Motor neuron (in vitro differentiated cells): ENCODE measurements at regions not wholly inside any gene's neighbourhood (a gene's known extent, or its start where the extent isn't known, plus 50 kb on each side); places are given as distances from the start of the nearest gene placed in this dataset.

Experiments used
- ATAC-seq, 8 experiments: fragments of 200-7000 bp; cut with Tn5 transposase; replicated peaks in 6 of 8; 2 replicates each; pipeline ENCODE4 v1.8.0; 2021; ENCODE audit warnings: mild to moderate bottlenecking in 8 of 8, moderate library complexity in 8 of 8
- H3K27ac ChIP-seq, 2 donors: fragments of 250-450 bp; sonication (Bioruptor Pico); 2 replicates each; pipeline ENCODE4 v1.9.0; 2021; ENCODE audit warnings: antibody characterized with exemption in 2 of 2, mild to moderate bottlenecking in 2 of 2, moderate library complexity in 1 of 2
- H3K4me1 ChIP-seq, 2 donors: fragments of 250-450 bp; sonication (Bioruptor Pico); replicated peaks in 1 of 2; 2 replicates each; pipeline ENCODE4 v1.6.1; 2021; ENCODE audit warnings: antibody characterized with exemption in 2 of 2, mild to moderate bottlenecking in 2 of 2, moderate library complexity in 1 of 2
- H3K4me3 ChIP-seq, 5 donors: fragments of 250-450 bp; sonication (Bioruptor Pico); 2 replicates each; pipeline ENCODE4 v1.9.0; 2021; ENCODE audit warnings: antibody characterized with exemption in 5 of 5, mild to moderate bottlenecking in 5 of 5, moderate library complexity in 4 of 5
- WGBS, 10 experiments: fragments of 450-650 bp; shearing (Covaris generic); methylation state at CpG; one replicate each; pipeline ENCODE4 v1.0.0; 2022; 5-methylcytosine and 5-hydroxymethylcytosine counted together
- in situ Hi-C, 9 experiments: fragments of 400-800 bp; cut with MboI; loops; one replicate each; pipeline ENCODE4 v1.15.0; 2021; ENCODE audit warnings: low sequenced_read_pairs in 9 of 9, low pct_unique_long_range_greater_than_20kb in 2 of 9; ENCODE audit not compliant: unreplicated experiment in 9 of 9

DNA sequence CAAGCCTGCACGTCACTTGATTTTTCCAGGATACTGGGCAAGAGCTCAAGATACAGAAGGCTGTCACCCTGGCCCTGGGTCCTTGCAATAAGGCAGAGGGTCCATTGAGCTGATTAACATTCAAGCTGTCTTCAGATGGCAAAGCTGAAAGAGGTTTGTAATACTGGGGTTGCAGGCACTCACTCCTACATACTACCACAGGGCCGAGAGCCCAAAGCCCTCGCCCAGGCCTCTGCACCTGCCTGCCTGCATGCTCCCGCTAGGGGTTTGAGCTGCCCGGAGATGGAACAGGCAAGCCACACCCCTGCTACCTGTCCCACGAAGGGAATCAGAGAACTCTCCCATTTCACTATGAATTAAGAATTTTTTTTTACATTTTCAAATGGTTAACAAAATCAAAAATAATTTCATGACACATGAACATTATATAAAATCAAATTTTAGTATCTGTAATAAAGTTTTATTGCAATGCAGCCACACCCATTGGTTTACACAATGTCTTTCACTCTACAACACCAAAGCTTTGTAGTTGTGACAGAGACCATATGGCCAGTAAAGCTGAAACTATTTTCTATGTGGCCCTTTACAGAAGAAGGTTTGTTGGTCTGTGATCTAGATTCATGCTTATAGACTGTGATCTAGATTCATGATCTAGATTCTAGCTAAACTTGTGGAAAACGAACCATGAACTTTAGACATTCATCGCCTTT lies 530.4 kb upstream of the IGFBP7 start:
- Histone ChIP-seq H3K27ac (no peak overlapping the region), H3K4me1 (no peaks in the 10 kb centered on the region), H3K4me3 (no peak overlapping the region)
- in situ Hi-C loops, result no loop called here
- WGBS, 10 experiments, result 0 to 93% (median 81%) methylated on average over 1 to 7 of the region's 8 CpGs; no CpG with 5 or more reads in 1 of the 10 experiments
- ATAC-seq, result no peak

DNA sequence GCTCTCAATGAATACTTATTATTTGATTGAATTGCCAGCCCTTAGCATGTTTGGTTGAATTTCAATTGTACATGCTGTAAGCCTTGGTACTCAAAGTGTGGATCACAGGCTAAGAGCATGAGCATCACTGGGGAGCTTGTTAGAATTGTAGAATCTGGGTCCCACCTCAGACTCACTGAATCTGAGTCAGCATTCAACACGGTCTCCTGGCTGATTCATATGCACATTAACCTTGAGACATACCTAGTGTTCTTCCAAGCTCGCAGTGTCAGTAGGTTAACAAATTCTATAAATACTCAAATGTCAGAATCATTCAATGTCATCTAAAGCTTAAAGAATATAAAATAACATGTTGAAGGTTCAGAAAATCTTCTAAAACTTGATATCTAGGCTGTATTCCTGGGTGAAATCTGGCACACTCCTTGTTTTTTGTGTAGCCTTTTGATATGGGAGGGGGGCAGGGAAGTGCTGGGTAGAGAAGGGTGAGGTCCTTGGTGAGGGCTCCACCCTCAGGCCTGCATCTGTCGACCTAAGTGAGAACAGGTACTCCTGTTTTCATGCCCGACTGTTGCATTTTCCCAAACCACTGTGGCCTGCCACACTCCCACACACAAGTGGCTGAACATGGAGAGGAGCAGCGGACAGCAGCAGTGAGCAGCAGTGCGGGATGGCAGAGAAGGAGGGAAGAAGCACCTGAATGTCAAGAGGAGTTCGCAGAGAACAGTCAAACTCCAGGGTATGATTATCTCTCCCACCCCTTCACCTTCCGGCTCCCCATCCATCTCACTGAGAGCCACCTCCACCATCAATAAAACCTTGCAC lies 529.6 kb upstream of the IGFBP7 start:
- H3K4me1 ChIP-seq, result no peaks in the 10 kb centered on the region
- ATAC-seq, result no peak
- H3K4me3 ChIP-seq, result no peak overlapping the region
- 0 to 100% (median 30%) methylated on average over 1 to 5 of the region's 8 CpGs; no CpG with 5 or more reads in 2 of the 10 experiments for WGBS, 10 experiments
- no peak overlapping the region for H3K27ac ChIP-seq
- in situ Hi-C loops, result no loop called here

DNA sequence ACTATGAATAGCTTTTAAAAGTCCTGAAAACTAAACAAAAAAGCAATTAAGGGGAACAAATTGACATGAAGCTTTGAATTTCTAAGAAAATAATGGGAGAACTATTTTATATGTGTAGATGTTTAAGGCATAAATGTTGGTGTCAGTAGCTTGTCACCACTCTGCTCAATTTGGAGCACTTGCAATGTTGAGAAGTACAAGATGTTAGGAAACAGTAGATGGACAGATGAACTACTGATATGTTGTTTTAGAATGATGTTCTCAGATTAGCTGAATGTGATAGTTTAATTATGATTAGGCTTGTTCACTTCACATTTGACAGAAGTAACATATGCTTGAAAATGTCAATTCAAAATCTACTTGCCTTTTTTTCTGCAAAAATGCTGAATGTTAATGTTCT lies 525.7 kb upstream of the IGFBP7 start:
- in situ Hi-C loops, result no loop called here
- H3K27ac ChIP-seq, result no peak overlapping the region

DNA sequence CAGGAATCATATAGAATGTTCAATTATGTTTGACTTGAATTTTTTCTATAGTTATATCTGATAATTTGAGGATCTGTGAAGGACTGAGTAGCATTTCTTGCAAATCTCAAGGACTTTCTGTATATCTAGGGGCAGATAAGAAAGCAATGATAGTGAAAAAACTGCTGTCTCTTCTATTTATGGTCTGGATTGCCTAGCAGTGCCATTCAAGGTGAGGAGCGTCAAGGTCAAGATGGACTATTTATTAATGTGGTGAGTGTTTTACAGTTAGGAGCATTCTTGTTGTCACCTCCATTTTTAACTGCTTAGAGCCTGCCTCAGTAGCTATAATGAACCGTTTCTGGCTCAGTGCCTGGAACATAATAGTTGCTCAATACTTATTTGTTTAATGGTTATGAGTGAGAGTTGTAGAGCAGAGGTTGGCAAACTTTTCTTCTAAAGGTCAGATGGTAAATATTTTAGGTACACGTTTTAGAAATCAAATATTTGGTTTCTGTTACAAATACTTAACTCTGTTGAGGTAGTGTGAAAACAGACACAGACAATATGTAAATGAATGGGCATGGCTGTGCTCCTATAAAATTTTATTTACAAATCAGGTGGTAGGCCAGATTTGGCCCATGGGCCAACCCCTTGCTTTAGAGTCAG lies 523.2 kb upstream of the IGFBP7 start:
- in situ Hi-C loops, result no loop called here
- Histone ChIP-seq H3K4me1 (peaks cover 0 to 7% of the 10 kb centered on the region in 2 donors), H3K27ac (no peak overlapping the region), H3K4me3 (no peak overlapping the region)
- ATAC-seq, result no peak
- 8 to 100% (median 77%) methylated on average over 1 to 3 of the region's 3 CpGs; no CpG with 5 or more reads in 2 of the 10 experiments for WGBS, 10 experiments

More for the DNA sequence above, 525.7 kb upstream of the IGFBP7 start:
- ATAC-seq, result no peak
- peaks cover 0 to 3% of the 10 kb centered on the region in 2 donors for H3K4me1 ChIP-seq
- H3K4me3 ChIP-seq, result no peak overlapping the region

DNA sequence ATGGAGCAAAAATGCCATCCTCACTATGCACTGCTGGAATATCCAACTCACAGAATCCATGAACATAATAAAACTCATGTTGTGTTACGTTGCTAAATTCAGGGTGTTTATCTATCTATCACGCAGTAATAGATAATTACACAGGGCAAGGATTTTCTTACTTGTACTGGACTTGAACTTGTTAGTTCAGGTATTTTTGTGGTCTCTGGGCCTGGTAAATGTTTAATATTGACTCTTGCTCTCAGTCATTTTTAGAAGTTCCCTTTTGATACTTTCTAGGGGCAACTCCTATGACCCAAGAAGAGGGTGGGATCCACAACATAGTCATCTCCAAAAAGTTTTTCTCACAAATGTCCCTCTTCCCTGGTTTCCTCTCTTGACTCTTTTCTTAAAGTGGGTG lies 522.4 kb upstream of the IGFBP7 start:
- Histone ChIP-seq H3K4me3 (no peak overlapping the region), H3K27ac (no peak overlapping the region), H3K4me1 (peaks cover 0 to 7% of the 10 kb centered on the region in 2 donors)
- in situ Hi-C loops, result no loop called here
- 5 to 100% (median 83%) methylated on average over 1 to 2 of the region's 2 CpGs; no CpG with 5 or more reads in 1 of the 10 experiments for WGBS, 10 experiments
- no peak for ATAC-seq

DNA sequence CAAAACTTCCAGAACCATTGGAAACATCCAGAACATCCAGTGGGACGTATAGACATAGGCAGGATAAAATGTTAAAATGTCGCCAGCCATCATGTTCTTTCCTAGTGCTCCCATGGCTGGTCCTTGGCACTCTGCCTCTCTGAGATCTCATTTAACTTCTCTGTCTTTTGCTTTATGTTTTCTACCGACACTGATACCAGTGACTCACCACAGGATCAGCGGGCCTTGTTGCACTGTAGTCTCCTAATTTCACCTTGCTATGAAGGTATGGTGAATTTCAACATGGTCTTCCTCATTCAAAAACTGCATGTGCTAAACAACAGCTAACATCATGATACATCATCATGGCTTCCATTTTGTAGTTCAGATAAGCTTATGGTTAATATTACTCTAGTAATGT lies 521.0 kb upstream of the IGFBP7 start:
- no peak for ATAC-seq
- in situ Hi-C loops, result no loop called here
- H3K4me3 ChIP-seq, result no peak overlapping the region
- WGBS, 10 experiments, result 14 to 100% (median 63%) methylated on average over 1 to 4 of the region's 4 CpGs; no CpG with 5 or more reads in 2 of the 10 experiments
- peaks cover 0 to 7% of the 10 kb centered on the region in 2 donors for H3K4me1 ChIP-seq
- no peak overlapping the region for H3K27ac ChIP-seq

DNA sequence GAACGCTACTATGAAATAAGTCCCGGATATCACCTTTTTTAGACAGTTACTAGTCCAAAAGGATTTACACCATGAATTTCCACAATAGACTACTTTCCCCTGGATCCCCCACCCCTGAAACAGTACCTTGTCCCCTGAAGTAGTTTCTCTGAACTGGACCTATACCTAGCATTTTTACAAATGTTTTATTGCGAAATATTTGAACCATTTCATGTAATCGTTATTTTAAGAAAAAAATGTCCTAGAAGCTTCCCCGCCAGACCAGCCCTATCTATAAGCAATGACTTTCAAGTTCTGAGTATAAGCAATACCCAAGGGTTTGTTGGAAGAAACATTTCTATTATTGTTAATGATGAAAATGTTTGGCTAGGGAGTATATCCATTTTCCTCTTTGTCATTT lies 517.8 kb upstream of the IGFBP7 start:
- no peak overlapping the region for H3K27ac ChIP-seq
- ATAC-seq, result no peak
- WGBS, 10 experiments, result 26 to 100% (median 78%) methylated on average over 3 to 5 of the region's 5 CpGs; no CpG with 5 or more reads in 2 of the 10 experiments
- peaks cover 0 to 7% of the 10 kb centered on the region in 2 donors for H3K4me1 ChIP-seq
- H3K4me3 ChIP-seq, result no peak overlapping the region
- in situ Hi-C loops, result no loop called here

DNA sequence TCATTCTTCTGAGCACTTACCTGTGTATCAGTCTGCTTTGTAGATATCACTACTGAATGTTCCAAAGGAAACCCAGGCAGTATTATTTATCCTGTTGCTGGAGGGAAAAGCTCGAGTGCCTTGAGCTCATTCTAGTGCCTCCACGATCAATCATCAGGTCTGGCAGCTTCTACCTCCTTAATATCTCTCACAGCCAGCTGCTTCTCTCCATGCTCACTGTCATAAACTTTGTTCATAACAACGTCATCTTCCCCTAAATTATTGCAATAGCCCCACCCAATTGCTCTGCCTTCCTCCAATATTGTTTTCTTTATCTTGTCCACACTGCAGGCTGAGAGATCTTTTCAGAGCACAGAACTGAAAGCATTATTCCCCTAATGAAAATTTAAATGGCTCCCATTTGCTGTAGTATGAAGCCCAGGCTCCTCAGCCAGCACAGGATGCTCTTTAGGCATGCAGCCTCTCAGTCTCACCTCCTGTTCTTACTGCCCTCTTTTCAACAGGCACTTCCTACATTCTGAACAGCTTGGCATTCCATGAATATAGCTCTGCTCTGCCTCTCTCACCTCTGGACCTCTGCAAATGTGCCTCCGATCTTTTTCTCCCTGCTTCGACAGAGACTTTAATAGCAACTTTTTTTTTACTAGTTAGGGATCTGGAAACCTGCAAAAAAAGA lies 504.2 kb upstream of the IGFBP7 start:
- Histone ChIP-seq H3K27ac (no peak overlapping the region), H3K4me3 (no peak overlapping the region), H3K4me1 (no peaks in the 10 kb centered on the region)
- in situ Hi-C loops, result no loop called here
- ATAC-seq, result peak in 7 of 8 experiments; percentile 26 to 97 (median 57)
- 0 to 76% (median 33%) methylated on average over 2 to 5 of the region's 5 CpGs; no CpG with 5 or more reads in 1 of the 10 experiments for WGBS, 10 experiments

DNA sequence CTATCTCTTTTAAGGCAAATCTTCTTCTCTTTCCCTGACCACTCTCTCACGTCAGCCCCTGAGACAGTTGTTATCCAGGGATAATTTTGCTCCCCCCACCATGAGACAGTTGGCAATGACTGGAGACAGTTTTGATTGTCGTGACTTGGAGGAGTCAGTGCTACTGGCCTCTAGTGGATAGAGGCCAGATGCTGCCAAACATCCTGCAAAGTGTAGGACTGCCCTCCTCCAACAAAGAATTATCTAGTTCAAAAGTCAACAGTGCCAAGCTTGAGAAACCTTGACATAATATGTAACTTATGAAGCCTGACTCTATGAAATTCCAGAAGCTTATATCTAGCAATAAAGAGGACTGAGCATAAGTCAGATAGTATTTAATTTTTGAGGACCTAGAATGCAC lies 502.1 kb upstream of the IGFBP7 start:
- Histone ChIP-seq H3K4me1 (no peaks in the 10 kb centered on the region), H3K27ac (no peak overlapping the region), H3K4me3 (no peak overlapping the region)
- WGBS, 10 experiments, result 0 to 100% (median 20%) methylated on average over 1 to 2 of the region's 2 CpGs; no CpG with 5 or more reads in 3 of the 10 experiments
- no peak for ATAC-seq
- in situ Hi-C loops, result no loop called here

DNA sequence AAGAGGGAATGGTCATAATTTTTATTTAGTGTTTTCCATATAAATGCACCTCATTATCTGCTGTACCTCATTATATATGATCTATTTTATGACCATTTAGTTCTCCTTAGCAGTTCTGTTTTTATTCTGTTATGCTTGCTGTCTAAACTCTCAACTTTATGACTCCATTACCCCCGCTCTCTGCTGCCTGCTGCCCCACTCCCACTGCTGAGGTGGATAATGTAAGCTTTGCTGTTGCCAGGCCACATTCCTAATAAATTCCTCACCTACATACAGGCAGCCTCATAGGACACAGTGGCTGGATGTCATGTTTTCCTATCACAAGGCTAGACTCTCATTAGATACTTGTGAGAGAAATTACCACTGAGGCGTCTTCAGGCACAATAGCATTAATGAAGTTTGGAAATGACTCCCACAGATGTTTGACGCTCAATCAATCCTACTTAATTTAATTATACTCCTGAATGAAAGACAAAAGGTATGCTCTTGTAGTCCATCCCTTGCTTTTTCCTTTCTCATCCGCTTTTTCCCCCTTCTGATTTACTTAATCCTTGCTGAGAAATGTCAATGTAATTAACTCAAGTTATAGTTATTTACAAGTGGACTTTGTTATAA lies 497.5 kb upstream of the IGFBP7 start:
- peak in 2 of 8 experiments; percentile 57 to 59 for ATAC-seq

DNA sequence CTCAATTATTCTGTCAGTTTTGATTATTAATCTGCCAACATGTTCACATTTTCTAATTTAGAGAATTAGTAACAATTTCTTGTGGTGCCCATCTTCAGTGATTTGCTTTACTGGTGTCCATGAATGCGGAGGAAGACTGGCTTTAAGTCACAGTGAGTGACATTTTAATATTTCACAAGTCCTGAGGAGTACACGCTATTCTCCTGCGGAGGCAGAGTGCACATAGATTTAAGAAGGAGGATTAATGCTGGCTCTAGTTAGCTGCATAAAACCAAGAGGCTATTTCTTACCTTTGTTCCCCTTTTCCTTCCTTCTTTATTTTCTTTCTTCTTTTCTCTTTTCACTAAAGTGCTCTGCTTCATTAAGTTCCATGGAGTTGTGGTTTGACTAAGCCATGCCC lies 495.2 kb upstream of the IGFBP7 start:
- Histone ChIP-seq H3K27ac (no peak overlapping the region), H3K4me3 (no peak overlapping the region), H3K4me1 (no peaks in the 10 kb centered on the region)
- in situ Hi-C loops, result no loop called here
- ATAC-seq, result no peak
- 22 to 100% (median 93%) methylated on average over 1 to 3 of the region's 3 CpGs; no CpG with 5 or more reads in 2 of the 10 experiments for WGBS, 10 experiments

More for the DNA sequence above, 497.5 kb upstream of the IGFBP7 start:
- in situ Hi-C loops, result no loop called here
- 0 to 98% (median 75%) methylated on average over 1 to 4 of the region's 4 CpGs; no CpG with 5 or more reads in 1 of the 10 experiments for WGBS, 10 experiments
- H3K27ac ChIP-seq, result no peak overlapping the region
- H3K4me1 ChIP-seq, result no peaks in the 10 kb centered on the region
- H3K4me3 ChIP-seq, result no peak overlapping the region

DNA sequence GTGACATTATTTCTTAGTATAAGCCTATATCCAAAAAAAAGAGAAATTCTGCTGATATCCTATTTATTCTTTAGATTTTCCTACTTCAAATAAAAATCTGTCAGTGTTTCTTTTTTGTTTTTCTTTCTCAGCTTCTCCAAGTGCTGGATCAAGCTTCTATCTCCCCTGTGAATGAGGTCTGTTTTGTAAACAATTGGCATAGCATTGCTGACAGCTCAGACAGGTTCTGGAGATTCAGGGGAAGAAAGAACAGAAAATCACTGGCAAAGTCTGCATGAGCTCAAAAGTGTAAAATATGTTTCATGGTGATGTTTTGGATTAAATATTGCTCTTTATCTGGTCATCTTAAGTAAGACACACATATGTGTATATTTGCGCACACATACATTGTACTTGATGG lies 492.0 kb upstream of the IGFBP7 start:
- in situ Hi-C loops, result no loop called here
- 57 to 100% (median 93%) methylated on average over 1 of the region's 1 CpG; no CpG with 5 or more reads in 4 of the 10 experiments for WGBS, 10 experiments
- ATAC-seq, result no peak

More for the DNA sequence above, 492.0 kb upstream of the IGFBP7 start:
- Histone ChIP-seq H3K4me1 (peaks cover 0 to 6% of the 10 kb centered on the region in 2 donors), H3K4me3 (no peak overlapping the region), H3K27ac (no peak overlapping the region)
